GM21360 (cell line): ENCODE measurements at regions not wholly inside any gene's neighbourhood (a gene's known extent, or its start where the extent isn't known, plus 50 kb on each side); places are given as distances from the start of the nearest gene placed in this dataset.

Source experiments
- ATAC-seq: cut with Tn5 transposase; IDR thresholded peaks from one replicate; pipeline ENCODE4 v1.9.1; 2021; ENCODE audit warnings: mild to moderate bottlenecking, moderate library complexity; ENCODE audit not compliant: unreplicated experiment

DNA sequence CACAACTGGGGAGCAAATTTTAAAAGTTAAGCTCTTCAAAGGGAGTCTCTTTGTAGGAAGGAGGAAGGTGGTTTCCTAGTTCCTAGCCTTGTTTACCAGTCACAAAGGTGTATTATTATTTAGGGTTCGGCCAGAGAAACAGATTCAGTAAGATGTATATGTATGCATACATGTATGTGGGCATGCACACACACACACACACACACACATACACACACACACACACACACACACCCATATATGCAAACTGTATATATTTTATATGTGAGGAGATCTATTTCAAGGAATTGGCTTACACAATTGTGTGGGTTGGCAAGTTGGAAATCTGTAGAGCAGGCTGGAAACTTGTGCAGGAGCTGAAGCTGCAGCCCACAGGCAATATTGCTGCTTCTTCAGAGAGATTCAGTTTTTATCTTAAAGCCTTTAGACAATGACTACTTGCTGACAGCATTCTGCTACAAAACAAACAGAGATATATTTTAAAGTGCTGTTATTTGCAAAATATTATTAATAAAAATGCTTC lies 75.3 kb upstream of the DNAH5 start:
- ATAC-seq = no peak

- no peak for ATAC-seq
Measured at GRCh38 chr5:14017904-14018303, 73.4 kb upstream of the DNAH5 start.

DNA sequence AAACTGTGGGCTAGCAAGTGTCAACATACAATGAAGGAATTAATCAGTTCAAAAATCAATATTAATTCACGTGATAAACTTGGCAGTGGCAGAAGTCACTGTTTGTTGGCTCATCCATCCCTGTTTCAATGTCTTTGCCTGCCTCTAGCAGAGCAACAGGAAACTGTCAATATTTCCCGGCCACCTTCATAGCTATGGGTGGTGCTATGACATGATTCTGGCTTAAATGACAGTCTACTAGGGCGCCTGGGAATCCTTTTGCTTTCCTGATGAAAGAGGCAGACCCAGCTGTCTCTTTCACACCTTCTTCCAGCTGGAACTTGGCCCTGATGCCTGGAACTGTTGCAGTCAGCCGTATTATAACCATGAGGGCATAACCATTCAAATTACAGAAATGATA lies 72.1 kb upstream of the DNAH5 start:
- ATAC-seq = no peak

DNA sequence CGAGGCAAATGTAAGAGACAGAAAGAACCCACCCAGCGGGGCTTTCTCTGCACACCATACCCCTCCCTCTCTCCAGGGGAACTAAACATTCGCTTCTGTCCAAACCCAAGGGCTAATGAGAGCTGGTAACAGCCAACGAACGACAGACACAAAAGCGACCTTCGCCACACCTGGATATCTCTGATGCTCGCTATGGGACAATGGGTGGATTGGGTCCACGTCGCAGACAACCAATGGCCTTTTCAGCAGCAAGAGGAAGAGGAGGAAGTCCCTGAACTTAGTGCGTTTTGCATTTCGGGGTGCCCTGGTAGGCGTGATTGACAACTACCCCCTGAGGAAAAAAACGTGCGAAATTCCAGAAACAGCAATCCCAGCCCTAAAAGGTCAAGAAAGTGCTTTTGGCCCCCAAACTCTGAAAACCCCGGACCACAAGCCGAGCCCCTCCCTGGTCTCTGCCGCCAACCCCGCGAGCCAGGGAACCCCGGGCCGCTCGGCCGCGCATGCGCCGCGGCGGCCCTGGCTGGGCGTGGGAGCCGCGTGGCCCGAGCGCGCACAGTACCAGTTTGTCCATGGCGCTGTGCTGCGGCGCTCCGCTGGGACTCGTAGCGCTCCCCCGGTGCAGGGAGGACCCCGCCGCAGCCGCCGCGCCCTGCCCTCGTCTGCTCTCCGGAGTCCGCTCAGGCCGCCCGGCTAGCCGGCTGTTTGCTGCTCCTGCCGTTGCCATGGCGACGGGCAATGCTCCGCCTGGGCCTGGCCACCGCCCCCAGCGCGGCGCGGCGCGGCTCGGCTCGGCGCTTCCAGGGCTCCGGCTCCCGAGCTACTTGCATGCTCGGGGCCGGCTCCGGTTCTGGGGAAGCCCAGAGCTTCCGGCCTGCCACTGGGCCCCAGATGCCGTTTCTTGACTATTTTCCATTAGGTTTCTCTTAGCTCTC lies 66.9 kb upstream of the DNAH5 start:
- peak; percentile 93 for ATAC-seq

GRCh38 chr5:14009575-14009974 lies 65.1 kb upstream of the DNAH5 start:
- ATAC-seq = no peak

GRCh38 chr5:14008819-14009311 lies 64.4 kb upstream of the DNAH5 start:
- no peak for ATAC-seq

- ATAC-seq = no peak
Measured at GRCh38 chr5:14006823-14007520, 62.5 kb upstream of the DNAH5 start.

DNA sequence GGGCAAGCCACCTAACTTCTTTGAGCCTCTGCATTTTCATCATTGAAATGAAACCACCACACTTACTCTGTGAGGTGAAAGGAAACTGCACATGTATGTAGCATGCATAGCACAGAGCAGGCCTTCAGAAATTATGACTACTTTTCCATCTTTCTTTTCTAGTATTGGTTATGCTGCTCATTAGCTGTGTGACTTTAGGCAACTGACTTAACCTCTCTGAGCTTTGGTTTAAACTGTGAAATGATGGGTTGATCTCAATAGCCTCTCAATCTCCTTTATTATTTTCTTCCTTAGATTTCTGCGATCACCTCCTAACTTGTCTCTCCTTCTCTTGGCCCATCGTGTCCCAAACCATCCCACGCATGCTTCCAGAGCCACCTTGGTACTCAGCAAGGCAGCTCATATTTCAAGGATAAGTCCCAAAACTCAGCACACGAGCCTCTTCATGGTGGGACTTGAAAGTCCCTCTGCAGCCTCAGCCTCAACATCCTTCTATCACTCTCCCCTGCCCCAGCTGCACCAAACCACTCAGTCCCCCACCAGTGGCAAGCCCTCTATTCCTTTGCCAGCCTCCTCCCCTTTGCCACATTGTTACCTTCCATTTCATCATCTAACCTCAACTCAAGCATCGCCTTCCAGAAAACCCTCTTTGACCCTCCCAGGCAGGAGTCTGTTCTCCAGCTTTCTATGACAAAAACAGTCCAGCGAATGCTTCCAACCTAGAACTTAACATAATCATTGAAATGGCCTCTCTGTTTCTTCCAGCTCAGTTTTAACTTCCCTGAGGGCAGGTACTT lies 60.3 kb upstream of the DNAH5 start:
- no peak for ATAC-seq

DNA sequence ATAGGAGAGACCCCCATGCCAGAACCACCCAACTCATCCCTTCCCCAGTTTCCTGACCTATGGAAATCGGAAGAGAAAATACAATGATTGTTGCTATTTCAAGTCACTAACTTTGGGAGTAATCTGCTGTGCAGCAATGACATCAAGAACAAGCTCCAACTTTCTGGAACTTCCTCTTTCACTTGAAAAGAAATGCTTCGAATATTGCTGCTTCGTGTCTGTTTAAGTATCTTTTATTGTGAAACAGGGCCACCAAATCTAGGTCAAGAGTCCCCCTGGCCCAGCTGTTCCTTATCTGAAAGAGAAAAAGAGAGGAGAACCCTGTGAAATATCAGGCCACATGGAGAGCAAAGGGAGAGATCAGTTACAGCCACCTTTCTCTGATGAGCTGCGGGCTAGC lies 59.4 kb upstream of the DNAH5 start:
- ATAC-seq = no peak

DNA sequence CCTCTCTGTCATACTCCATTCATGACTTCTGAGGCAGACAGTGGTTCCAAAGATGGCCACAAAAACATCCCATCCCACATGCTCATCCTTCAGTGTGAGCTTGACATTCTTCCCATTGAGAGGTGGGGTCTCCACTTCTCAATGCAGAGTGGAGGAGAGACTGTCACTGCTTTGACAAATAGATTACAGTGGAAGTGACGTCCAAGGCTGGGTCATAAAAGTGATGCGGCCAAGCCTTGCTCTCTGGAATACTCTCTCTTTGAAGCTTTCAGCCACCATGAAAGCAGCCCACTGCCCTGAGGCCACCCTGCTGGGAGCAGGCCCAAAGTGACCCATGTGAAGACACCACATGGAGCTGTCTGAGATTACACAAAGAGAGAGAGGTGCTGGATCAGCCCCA lies 59.0 kb upstream of the DNAH5 start:
- ATAC-seq = no peak

DNA sequence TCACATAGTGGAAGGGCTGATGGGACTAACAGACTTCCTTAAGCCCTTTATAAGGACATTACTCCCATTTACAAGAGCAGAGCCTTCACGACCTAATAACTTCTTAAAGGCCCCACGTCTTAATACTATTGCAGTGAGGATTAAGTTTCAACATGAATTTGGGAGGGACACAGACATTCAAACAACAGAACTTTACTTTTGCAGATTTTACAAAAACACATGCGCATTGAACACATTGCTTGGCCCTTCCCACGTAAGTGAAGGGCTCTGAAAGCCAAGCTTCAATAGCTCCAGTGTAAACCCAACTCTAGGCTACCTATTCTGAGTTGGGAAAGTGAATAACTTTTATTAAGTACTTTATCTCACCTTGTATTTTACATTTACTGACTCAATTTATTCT lies 53.8 kb upstream of the DNAH5 start:
- no peak for ATAC-seq

DNA sequence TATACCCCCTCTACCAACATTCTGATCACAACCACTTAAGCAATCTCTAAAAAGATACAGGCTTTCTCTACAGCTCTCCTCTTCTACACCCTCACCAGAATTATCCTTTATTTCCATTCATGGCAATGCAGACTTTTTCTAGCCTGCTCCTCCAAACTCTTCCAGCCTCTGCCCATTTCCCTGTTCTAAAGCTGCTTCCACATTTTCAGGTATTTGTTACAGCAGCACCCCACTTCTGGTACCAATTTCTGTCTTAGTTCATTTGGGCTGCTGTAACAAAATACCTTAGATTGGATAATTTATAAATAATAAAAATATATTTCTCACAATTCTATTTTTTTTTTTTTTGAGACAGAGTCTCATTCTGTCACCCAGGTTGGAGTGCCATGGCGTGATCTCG lies 53.0 kb upstream of the DNAH5 start:
- ATAC-seq = no peak

DNA sequence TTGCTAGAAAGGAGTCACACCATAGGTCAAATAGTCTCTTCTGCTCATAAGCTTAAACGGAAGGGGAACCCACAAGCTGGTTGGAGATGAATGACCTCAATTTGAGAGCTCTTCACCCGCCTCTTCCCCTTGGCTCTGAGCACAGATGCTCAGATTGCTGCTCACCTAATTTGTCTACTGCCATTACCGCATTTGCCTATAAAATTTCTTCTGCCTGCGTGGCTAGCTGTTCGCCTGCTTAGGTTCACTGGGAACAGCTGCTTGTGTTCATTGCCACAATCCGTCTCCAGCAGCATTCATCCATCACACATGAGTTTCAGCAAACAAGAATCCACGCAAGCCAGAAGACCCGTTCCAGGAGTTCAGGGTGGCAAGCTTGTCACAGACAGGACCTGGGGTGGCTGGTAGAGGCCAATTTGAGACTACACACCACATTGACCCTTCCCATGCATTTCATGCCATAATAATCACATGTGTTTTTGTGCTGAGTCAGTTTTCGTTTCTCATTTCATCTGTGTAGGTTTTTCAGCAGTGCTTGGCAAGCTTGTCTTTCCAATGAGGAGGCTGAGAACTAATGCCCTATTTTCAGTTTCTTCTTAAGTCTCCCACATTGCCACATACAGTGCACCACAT lies 50.2 kb upstream of the DNAH5 start:
- ATAC-seq = no peak
